Lung (tissue), 11 donors: ENCODE measurements at regions not wholly inside any gene's neighbourhood (a gene's known extent, or its start where the extent isn't known, plus 50 kb on each side); places are given as distances from the start of the nearest gene placed in this dataset.

Experiments used
- ATAC-seq: fragments of 200-7000 bp; cut with Tn5 transposase; one replicate; pipeline ENCODE4 v1.9.1; 2020; ENCODE audit warnings: moderate number of reproducible peaks; ENCODE audit not compliant: insufficient read depth, low FRiP score
- DNase-seq, 3 donors: peaks; one replicate each; pipeline ENCODE4 v3.0.0-alpha.2; 2013 to 2017
- H3K27ac ChIP-seq, 2 donors: one replicate each; pipeline ENCODE4 v1.5.1; 2013; ENCODE audit warnings: mild to moderate bottlenecking in 2 of 2, moderate library complexity in 2 of 2, control low read depth in 1 of 2, inconsistent platforms in 1 of 2, low read depth in 1 of 2, low read length in 1 of 2
- H3K27me3 ChIP-seq, 3 donors: one replicate each; pipeline ENCODE4 v1.5.1; 2013; ENCODE audit warnings: low read length in 2 of 3; ENCODE audit not compliant: control insufficient read depth in 3 of 3, insufficient read depth in 3 of 3
- H3K36me3 ChIP-seq, 4 donors: one replicate each; pipeline ENCODE4 v1.5.1; 2013; ENCODE audit warnings: low read length in 4 of 4, mild to moderate bottlenecking in 1 of 4, moderate library complexity in 1 of 4; ENCODE audit not compliant: control insufficient read depth in 4 of 4, insufficient read depth in 4 of 4
- H3K4me1 ChIP-seq, 5 donors: one replicate each; pipeline ENCODE4 v1.5.1; 2013; ENCODE audit warnings: low read length in 5 of 5, mild to moderate bottlenecking in 2 of 5, moderate library complexity in 1 of 5; ENCODE audit not compliant: control insufficient read depth in 5 of 5, insufficient read depth in 5 of 5
- H3K4me3 ChIP-seq: one replicate; pipeline ENCODE4 v1.5.1; 2013; ENCODE audit warnings: mild to moderate bottlenecking, control low read depth, moderate library complexity
- H3K9ac ChIP-seq, 2 donors: one replicate each; pipeline ENCODE4 v1.5.1; 2013; ENCODE audit warnings: low read length in 2 of 2, control low read depth in 1 of 2; ENCODE audit not compliant: insufficient read depth in 1 of 2
- H3K9me3 ChIP-seq, 4 donors: one replicate each; pipeline ENCODE4 v1.5.1; 2013; ENCODE audit warnings: low read length in 3 of 4, mild to moderate bottlenecking in 1 of 4, moderate library complexity in 1 of 4; ENCODE audit not compliant: control insufficient read depth in 4 of 4, insufficient read depth in 3 of 4
- CTCF ChIP-seq: IDR thresholded peaks from 2 replicates; pipeline ENCODE4 v1.5.1; 2012; ENCODE audit warnings: mild to moderate bottlenecking; ENCODE audit errors: control extremely low read depth, extremely low read depth
- WGBS, 2 donors: extraction: QIAGEN DNeasy Blood & Tissue Kit; methylation state at CpG; one replicate each; pipeline ENCODE4 v1.1.7; 2013; 5-methylcytosine and 5-hydroxymethylcytosine counted together
- donor health status: control.
- donor health status: control.
- donor health status: Bipolar disorder and iron deficiency.
- donor health status: healthy.
- donor health status: DM: yes; HTN: yes; CAD: no.

GRCh38 chr5:110159202-110159601 is 469.5 kb downstream of the MAN2A1 start:
- H3K36me3 ChIP-seq = no peaks in the 10 kb centered on the region
- WGBS, 2 donors = 73 to 74% methylated on average over 1 of the region's 1 CpG
- DNase-seq = no peak
- no peak for TF ChIP-seq CTCF
- no peak overlapping the region for H3K4me3 ChIP-seq
- no peaks in the 10 kb centered on the region for H3K9me3 ChIP-seq
- H3K9ac ChIP-seq = no peak overlapping the region
- no peak for ATAC-seq
- H3K27ac ChIP-seq = no peak overlapping the region
- H3K27me3 ChIP-seq = no peaks in the 10 kb centered on the region
- no peaks in the 10 kb centered on the region for H3K4me1 ChIP-seq

- Histone ChIP-seq H3K4me1 (no peaks in the 10 kb centered on the region), H3K27me3 (no peaks in the 10 kb centered on the region), H3K9me3 (no peaks in the 10 kb centered on the region), H3K9ac (no peak overlapping the region), H3K27ac (no peak overlapping the region), H3K36me3 (no peaks in the 10 kb centered on the region), H3K4me3 (no peak overlapping the region)
- 69 to 75% methylated on average over 2 of the region's 2 CpGs for WGBS, 2 donors
- ATAC-seq (no peak), DNase-seq (no peak)
- no peak for TF ChIP-seq CTCF
Measured at GRCh38 chr5:110161162-110161561, 471.4 kb downstream of the MAN2A1 start.

- no peaks in the 10 kb centered on the region for H3K36me3 ChIP-seq
- H3K27ac ChIP-seq = no peak overlapping the region
- H3K4me3 ChIP-seq = no peak overlapping the region
- no peak for TF ChIP-seq CTCF
- H3K27me3 ChIP-seq = no peaks in the 10 kb centered on the region
- peaks cover 0 to under 1% (median 0%) of the 10 kb centered on the region in 4 donors for H3K9me3 ChIP-seq
- no peak overlapping the region for H3K9ac ChIP-seq
- DNase-seq = no peak
- ATAC-seq = no peak
- H3K4me1 ChIP-seq = no peaks in the 10 kb centered on the region
Measured at GRCh38 chr5:110165366-110165765, 475.6 kb downstream of the MAN2A1 start.

GRCh38 chr5:110167384-110167783 is 477.7 kb downstream of the MAN2A1 start:
- ATAC-seq (no peak), DNase-seq (no peak)
- Histone ChIP-seq H3K36me3 (no peaks in the 10 kb centered on the region), H3K4me3 (no peak overlapping the region), H3K9ac (no peak overlapping the region), H3K27ac (no peak overlapping the region), H3K4me1 (no peaks in the 10 kb centered on the region), H3K27me3 (no peaks in the 10 kb centered on the region), H3K9me3 (peaks cover 0 to 9% (median under 1%) of the 10 kb centered on the region in 4 donors)
- no peak for TF ChIP-seq CTCF
- 91 to 93% methylated on average over 2 of the region's 2 CpGs for WGBS, 2 donors
